ENCODE measurements at regions not wholly inside any gene's neighbourhood (a gene's known extent, or its start where the extent isn't known, plus 50 kb on each side); places are given as distances from the start of the nearest gene placed in this dataset.

- H4K20me1 ChIP-seq (ENCODE audit: insufficient read depth, low read length): no peaks in the 10 kb centered on the region
- TF ChIP-seq ZBTB3 (CRISPR knock-in tag; IDR thresholded peaks at IDR 0.05; ENCODE audit: borderline replicate concordance, low read depth) (no peak), ZNF567 (CRISPR knock-in tag; IDR thresholded peaks at IDR 0.05; ENCODE audit: borderline replicate concordance) (no peak), SIX4 (CRISPR knock-in tag; IDR thresholded peaks at IDR 0.05) (no peak), STAG1 (CRISPR knock-in tag; IDR thresholded peaks at IDR 0.05) (no peak), SCMH1 (CRISPR knock-in tag; IDR thresholded peaks at IDR 0.05; ENCODE audit: borderline replicate concordance) (no peak), ZMYM4 (CRISPR knock-in tag; IDR thresholded peaks at IDR 0.05) (no peak)
- H3K27ac ChIP-seq (ENCODE audit: extremely low read length, insufficient read depth, low read length): no peak overlapping the region
- no peaks in the 10 kb centered on the region for H3K4me1 ChIP-seq (ENCODE audit: insufficient read depth, low read length)
- H3K36me3 ChIP-seq (replicated peaks in 1 of 2; ENCODE audit: control insufficient read depth in 1 of 2, insufficient read depth in 2 of 2, low read length in 2 of 2): no peaks in the 10 kb centered on the region
- H3K9me3 ChIP-seq (ENCODE audit: low read length): peaks cover 21% of the 10 kb centered on the region
- no peak overlapping the region for H3K4me2 ChIP-seq (ENCODE audit: low read depth, low read length)
- H3K9ac ChIP-seq (ENCODE audit: insufficient read depth, low read depth, low read length): no peak overlapping the region
- FAIRE-seq (no peak), DNase-seq (ENCODE audit: low spot score) (no peak), ATAC-seq (no peak)
- H3K27me3 ChIP-seq (ENCODE audit: control insufficient read depth in 1 of 2, insufficient read depth in 2 of 2, low read length in 2 of 2): no peaks in the 10 kb centered on the region
- intact Hi-C loops (cut with micrococcal nuclease; ENCODE audit: unreplicated experiment): no loop called here
- POLR2A ChIA-PET: no interaction called here
- WGBS (ENCODE audit: low lambda C conversion rate): 7% methylated on average over 1 of the region's 2 CpGs
- no peak overlapping the region for H2AFZ ChIP-seq (ENCODE audit: low read length)
- H3K4me3 ChIP-seq (replicated peaks in 1 of 3; ENCODE audit: insufficient read depth in 1 of 3, low read depth in 2 of 3, low read length in 3 of 3): no peak overlapping the region
- in situ Hi-C loops (cut with HindIII; ENCODE audit: extremely low pct_ligation_motif_present, low pct_unique_long_range_greater_than_20kb): no loop called here
- H3K79me2 ChIP-seq (ENCODE audit: insufficient read depth, low read length): no peaks in the 10 kb centered on the region
- no TSS peak for BruUV-seq (replicated peaks)
- CTCF ChIA-PET (ENCODE audit: low intra/inter-chr PET ratio, low total read pairs): no interaction called here
Observed at GRCh38 chr6:93685494-93685893, 266.1 kb upstream of the EPHA7 start.

- Histone ChIP-seq H3K4me3 (replicated peaks in 1 of 3; ENCODE audit: insufficient read depth in 1 of 3, low read depth in 2 of 3, low read length in 3 of 3) (no peak overlapping the region), H3K9me3 (ENCODE audit: low read length) (peaks cover 21% of the 10 kb centered on the region), H3K27ac (ENCODE audit: extremely low read length, insufficient read depth, low read length) (no peak overlapping the region), H2AFZ (ENCODE audit: low read length) (no peak overlapping the region), H3K9ac (ENCODE audit: insufficient read depth, low read depth, low read length) (no peak overlapping the region), H3K36me3 (replicated peaks in 1 of 2; ENCODE audit: control insufficient read depth in 1 of 2, insufficient read depth in 2 of 2, low read length in 2 of 2) (no peaks in the 10 kb centered on the region), H3K27me3 (ENCODE audit: control insufficient read depth in 1 of 2, insufficient read depth in 2 of 2, low read length in 2 of 2) (no peaks in the 10 kb centered on the region), H3K4me2 (ENCODE audit: low read depth, low read length) (no peak overlapping the region), H3K4me1 (ENCODE audit: insufficient read depth, low read length) (no peaks in the 10 kb centered on the region), H4K20me1 (ENCODE audit: insufficient read depth, low read length) (no peaks in the 10 kb centered on the region), H3K79me2 (ENCODE audit: insufficient read depth, low read length) (no peaks in the 10 kb centered on the region)
- ATAC-seq (no peak), FAIRE-seq (no peak), DNase-seq (ENCODE audit: low spot score) (no peak)
- in situ Hi-C loops (cut with HindIII; ENCODE audit: extremely low pct_ligation_motif_present, low pct_unique_long_range_greater_than_20kb) (no loop called here), intact Hi-C loops (cut with micrococcal nuclease; ENCODE audit: unreplicated experiment) (no loop called here)
- WGBS (ENCODE audit: low lambda C conversion rate): 0% methylated on average over 1 of the region's 1 CpG
- ChIA-PET CTCF (ENCODE audit: low intra/inter-chr PET ratio, low total read pairs) (no interaction called here), POLR2A (no interaction called here)
- BruUV-seq (replicated peaks): no TSS peak
- TF ChIP-seq PAXIP1 (CRISPR knock-in tag; conservative IDR thresholded peaks at IDR 0.05): no peak
- no peak for TF ChIP-seq ZUFSP (CRISPR knock-in tag; IDR thresholded peaks at IDR 0.05; ENCODE audit: borderline replicate concordance)
- no peak for TF ChIP-seq ZBTB26 (CRISPR knock-in tag; IDR thresholded peaks at IDR 0.05; ENCODE audit: borderline replicate concordance)
- TF ChIP-seq TEF (CRISPR knock-in tag; IDR thresholded peaks at IDR 0.05): no peak
- TF ChIP-seq GFI1 (CRISPR knock-in tag; IDR thresholded peaks at IDR 0.05; ENCODE audit: borderline replicate concordance): no peak
- no peak for TF ChIP-seq STAG1 (CRISPR knock-in tag; IDR thresholded peaks at IDR 0.05)
- no peak for TF ChIP-seq SAFB2 (CRISPR knock-in tag; IDR thresholded peaks at IDR 0.05; ENCODE audit: borderline replicate concordance, low read depth)
Observed at GRCh38 chr6:93684339-93684738, 265.0 kb upstream of the EPHA7 start.

All from HepG2 (cell line).